ENCODE measurements at regions not wholly inside any gene's neighbourhood (a gene's known extent, or its start where the extent isn't known, plus 50 kb on each side); places are given as distances from the start of the nearest gene placed in this dataset.

DNA sequence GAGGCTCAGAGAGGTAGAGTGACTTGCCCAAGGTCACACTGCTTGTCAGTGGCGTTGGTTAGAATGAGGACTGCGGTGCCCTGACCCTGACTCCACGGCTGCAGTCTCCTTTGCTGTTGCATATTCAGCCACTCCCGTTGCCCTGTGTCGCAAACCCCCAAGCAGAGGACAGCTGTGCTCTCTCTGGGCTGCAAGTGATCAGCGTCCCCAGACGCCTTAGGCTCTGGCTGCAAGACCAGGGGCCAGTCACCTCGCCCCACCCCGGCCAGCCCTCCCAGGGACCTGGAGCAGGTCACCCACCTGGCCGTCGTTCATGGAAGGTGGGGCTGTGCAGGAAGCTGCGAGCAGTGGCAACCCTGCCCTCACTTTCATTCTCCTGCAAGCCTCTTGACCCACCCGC is 51.7 kb upstream of the NANOS1 start:
- no peak for TF ChIP-seq EP300 (IDR thresholded peaks at IDR 0.05)
- TF ChIP-seq, protein P1, sequence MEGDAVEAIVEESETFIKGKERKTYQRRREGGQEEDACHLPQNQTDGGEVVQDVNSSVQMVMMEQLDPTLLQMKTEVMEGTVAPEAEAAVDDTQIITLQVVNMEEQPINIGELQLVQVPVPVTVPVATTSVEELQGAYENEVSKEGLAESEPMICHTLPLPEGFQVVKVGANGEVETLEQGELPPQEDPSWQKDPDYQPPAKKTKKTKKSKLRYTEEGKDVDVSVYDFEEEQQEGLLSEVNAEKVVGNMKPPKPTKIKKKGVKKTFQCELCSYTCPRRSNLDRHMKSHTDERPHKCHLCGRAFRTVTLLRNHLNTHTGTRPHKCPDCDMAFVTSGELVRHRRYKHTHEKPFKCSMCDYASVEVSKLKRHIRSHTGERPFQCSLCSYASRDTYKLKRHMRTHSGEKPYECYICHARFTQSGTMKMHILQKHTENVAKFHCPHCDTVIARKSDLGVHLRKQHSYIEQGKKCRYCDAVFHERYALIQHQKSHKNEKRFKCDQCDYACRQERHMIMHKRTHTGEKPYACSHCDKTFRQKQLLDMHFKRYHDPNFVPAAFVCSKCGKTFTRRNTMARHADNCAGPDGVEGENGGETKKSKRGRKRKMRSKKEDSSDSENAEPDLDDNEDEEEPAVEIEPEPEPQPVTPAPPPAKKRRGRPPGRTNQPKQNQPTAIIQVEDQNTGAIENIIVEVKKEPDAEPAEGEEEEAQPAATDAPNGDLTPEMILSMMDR (IDR thresholded peaks at IDR 0.05): no peak
- TF ChIP-seq POLR2AphosphoS5 (IDR thresholded peaks at IDR 0.05): no peak
- TF ChIP-seq POLR2A (IDR thresholded peaks at IDR 0.05): no peak
- WGBS, 5 donors: 61 to 72% (median 66%) methylated on average over 13 of the region's 13 CpGs
- Histone ChIP-seq H3K27ac (no peak overlapping the region), H3K4me3 (no peak overlapping the region), H3K36me3 (no peaks in the 10 kb centered on the region), H3K27me3 (no peaks in the 10 kb centered on the region), H3K9me3 (peaks cover 0 to 13% (median 8%) of the 10 kb centered on the region in 4 donors), H3K4me1 (no peaks in the 10 kb centered on the region)
- DNase-seq: no peak
- intact Hi-C loops (cut with DNase I; ENCODE audit: low total_unique reads): no loop called here

DNA sequence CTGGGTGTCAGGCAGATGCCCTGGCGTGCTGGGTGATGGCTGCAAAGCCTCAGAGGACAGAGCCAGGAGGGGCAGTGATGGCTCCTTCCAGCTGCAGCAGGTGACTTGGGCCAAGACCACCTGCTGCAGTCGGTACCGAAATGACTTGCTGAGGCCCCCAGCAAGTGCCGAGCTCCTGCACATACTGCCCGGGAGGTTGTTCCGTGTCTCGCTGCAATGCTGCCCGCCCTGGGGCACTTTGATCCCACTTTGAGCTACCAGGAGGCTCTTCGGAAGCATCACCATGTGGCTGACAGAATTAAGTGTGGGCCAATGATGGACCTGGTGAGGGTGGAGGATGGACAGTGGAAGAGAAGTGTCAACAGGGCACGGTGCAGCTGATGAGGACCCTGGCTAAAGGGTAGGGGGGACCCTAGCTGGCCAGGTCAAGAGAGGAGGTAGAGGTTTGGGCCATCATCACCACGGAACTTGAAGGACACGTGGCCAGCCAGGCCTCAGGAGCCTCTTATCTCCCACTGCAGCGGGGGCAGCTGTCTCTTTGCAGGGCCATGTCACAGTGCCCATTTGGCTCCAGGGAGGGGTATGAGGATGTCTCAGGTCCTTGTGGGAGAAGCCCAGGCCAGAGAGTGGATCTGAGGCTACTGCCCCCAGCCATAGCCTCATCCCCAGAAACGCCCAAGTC is 51.1 kb upstream of the NANOS1 start:
- Histone ChIP-seq H3K4me3 (no peak overlapping the region), H3K9me3 (peaks cover 0 to 13% (median 7%) of the 10 kb centered on the region in 4 donors), H3K4me1 (no peaks in the 10 kb centered on the region), H3K27ac (no peak overlapping the region), H3K36me3 (no peaks in the 10 kb centered on the region), H3K27me3 (no peaks in the 10 kb centered on the region)
- TF ChIP-seq POLR2AphosphoS5 (IDR thresholded peaks at IDR 0.05) (no peak), EP300 (IDR thresholded peaks at IDR 0.05) (no peak), POLR2A (IDR thresholded peaks at IDR 0.05) (no peak)
- TF ChIP-seq, protein P1 (IDR thresholded peaks at IDR 0.05): no peak
- DNase-seq: no peak
- WGBS, 5 donors: 75 to 89% (median 84%) methylated on average over 13 to 14 of the region's 14 CpGs
- intact Hi-C loops (cut with DNase I; ENCODE audit: low total_unique reads): no loop called here

DNA sequence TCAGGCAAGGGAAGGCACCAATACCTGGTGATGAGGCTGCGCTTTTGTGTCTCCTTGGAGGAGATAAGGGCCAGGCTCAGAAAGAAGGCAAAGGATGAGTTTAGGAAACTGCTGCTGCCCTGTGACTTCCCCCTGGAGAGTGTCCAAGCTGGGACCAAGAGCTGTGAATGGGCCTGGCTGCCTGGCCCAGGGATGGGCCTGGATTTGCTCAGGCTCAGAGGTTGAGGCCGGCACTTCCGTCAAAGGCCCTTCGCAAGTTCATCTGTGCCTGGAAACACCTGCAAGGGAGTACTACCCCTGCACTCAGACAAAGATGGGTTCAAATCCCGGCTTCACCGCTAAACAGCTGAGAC is 50.5 kb upstream of the NANOS1 start:
- TF ChIP-seq EP300 (IDR thresholded peaks at IDR 0.05) (no peak), POLR2AphosphoS5 (IDR thresholded peaks at IDR 0.05) (no peak), POLR2A (IDR thresholded peaks at IDR 0.05) (no peak)
- TF ChIP-seq, protein P1 (IDR thresholded peaks at IDR 0.05): no peak
- intact Hi-C loops (cut with DNase I; ENCODE audit: low total_unique reads): no loop called here
- Histone ChIP-seq H3K36me3 (no peaks in the 10 kb centered on the region), H3K4me3 (no peak overlapping the region), H3K4me1 (no peaks in the 10 kb centered on the region), H3K9me3 (peaks cover 0 to 8% (median 2%) of the 10 kb centered on the region in 4 donors), H3K27ac (no peak overlapping the region), H3K27me3 (no peaks in the 10 kb centered on the region)
- no peak for DNase-seq
- WGBS, 5 donors: 90 to 97% (median 93%) methylated on average over 6 of the region's 6 CpGs

DNA sequence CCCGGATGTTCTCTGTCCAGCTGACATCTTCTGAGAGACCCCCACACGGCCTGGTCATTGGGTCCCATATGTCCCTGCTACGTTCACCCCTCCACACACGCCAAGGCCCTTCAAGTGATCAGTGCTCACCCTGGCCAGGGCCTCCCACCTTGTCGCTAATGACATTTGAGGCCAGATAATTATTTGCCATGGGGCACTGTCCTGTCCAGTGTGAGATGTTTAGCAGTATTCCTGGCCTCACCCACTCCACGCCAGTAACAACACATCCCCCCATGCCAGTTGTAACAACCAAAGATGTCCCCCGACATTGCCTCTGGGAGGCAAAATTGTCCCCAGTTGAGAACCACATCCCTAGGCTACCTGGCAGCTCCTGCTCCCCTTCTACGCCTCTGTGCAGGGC is 49.9 kb upstream of the NANOS1 start:
- DNase-seq: no peak
- Histone ChIP-seq H3K27me3 (no peaks in the 10 kb centered on the region), H3K27ac (no peak overlapping the region), H3K36me3 (no peaks in the 10 kb centered on the region), H3K4me3 (no peak overlapping the region), H3K4me1 (no peaks in the 10 kb centered on the region), H3K9me3 (peaks cover 0 to 4% (median under 1%) of the 10 kb centered on the region in 4 donors)
- WGBS, 5 donors: 83 to 95% (median 91%) methylated on average over 8 of the region's 8 CpGs
- TF ChIP-seq, protein P1 (IDR thresholded peaks at IDR 0.05): no peak
- no peak for TF ChIP-seq POLR2AphosphoS5 (IDR thresholded peaks at IDR 0.05)
- TF ChIP-seq EP300 (IDR thresholded peaks at IDR 0.05): no peak
- no peak for TF ChIP-seq POLR2A (IDR thresholded peaks at IDR 0.05)
- intact Hi-C loops (cut with DNase I; ENCODE audit: low total_unique reads): no loop called here

Data from stomach (tissue), 8 donors.